ENCODE measurements at regions not wholly inside any gene's neighbourhood (a gene's known extent, or its start where the extent isn't known, plus 50 kb on each side); places are given as distances from the start of the nearest gene placed in this dataset.

DNA sequence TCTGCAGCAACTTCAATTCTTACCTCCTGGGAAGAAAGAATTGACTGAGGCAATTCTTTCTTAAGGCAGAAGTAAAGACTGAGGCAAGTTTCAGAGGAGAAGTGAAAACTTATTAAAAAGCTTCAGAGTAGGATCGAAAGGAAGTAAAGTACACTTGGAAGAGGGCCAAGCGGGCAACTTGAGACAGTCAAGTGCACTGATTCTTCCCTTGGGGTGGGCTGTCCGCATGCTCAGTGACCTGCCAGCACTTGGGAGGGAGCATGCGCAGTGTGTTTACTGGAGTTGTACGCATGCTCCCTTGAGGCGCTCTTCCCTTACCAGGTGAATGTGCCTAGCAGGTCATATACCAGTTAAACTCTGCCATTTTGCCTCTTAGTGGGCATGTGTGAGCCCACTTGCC is 55.3 kb upstream of the NBPF3 start:
- TF ChIP-seq, protein P1, sequence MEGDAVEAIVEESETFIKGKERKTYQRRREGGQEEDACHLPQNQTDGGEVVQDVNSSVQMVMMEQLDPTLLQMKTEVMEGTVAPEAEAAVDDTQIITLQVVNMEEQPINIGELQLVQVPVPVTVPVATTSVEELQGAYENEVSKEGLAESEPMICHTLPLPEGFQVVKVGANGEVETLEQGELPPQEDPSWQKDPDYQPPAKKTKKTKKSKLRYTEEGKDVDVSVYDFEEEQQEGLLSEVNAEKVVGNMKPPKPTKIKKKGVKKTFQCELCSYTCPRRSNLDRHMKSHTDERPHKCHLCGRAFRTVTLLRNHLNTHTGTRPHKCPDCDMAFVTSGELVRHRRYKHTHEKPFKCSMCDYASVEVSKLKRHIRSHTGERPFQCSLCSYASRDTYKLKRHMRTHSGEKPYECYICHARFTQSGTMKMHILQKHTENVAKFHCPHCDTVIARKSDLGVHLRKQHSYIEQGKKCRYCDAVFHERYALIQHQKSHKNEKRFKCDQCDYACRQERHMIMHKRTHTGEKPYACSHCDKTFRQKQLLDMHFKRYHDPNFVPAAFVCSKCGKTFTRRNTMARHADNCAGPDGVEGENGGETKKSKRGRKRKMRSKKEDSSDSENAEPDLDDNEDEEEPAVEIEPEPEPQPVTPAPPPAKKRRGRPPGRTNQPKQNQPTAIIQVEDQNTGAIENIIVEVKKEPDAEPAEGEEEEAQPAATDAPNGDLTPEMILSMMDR (IDR thresholded peaks at IDR 0.05; ENCODE audit: poor library complexity) = no peak
- TF ChIP-seq EZH2phosphoT487 (IDR thresholded peaks at IDR 0.05; ENCODE audit: low read depth, severe bottlenecking, unreplicated experiment) = no peak
